H9 (cell line): ENCODE measurements at regions not wholly inside any gene's neighbourhood (a gene's known extent, or its start where the extent isn't known, plus 50 kb on each side); places are given as distances from the start of the nearest gene placed in this dataset.

Source experiments
- DNase-seq: peaks from one replicate; pipeline ENCODE4 v3.0.0-alpha.2; 2017
- H2AFZ ChIP-seq: one replicate; pipeline ENCODE4 v1.6.1; 2013; ENCODE audit warnings: mild to moderate bottlenecking, low read length, control low read depth, moderate library complexity
- H2AK5ac ChIP-seq: 2 replicates; pipeline ENCODE4 v1.6.1; 2013; ENCODE audit warnings: low read length, control low read depth, mixed read lengths; ENCODE audit not compliant: insufficient read length
- H2BK120ac ChIP-seq: one replicate; pipeline ENCODE4 v1.6.1; 2013; ENCODE audit warnings: low read depth, mild to moderate bottlenecking, low read length, control low read depth, inconsistent platforms; ENCODE audit not compliant: poor library complexity, severe bottlenecking
- H2BK12ac ChIP-seq: 2 replicates; pipeline ENCODE4 v1.6.1; 2013; ENCODE audit warnings: low read length, control low read depth, mixed read lengths, low read depth; ENCODE audit not compliant: insufficient read length
- H2BK15ac ChIP-seq: 2 replicates; pipeline ENCODE4 v1.6.1; 2013; ENCODE audit warnings: low read depth, low read length, control low read depth
- H2BK20ac ChIP-seq: one replicate; pipeline ENCODE4 v1.6.1; 2013; ENCODE audit warnings: low read depth, mild to moderate bottlenecking, low read length, control low read depth, inconsistent platforms; ENCODE audit not compliant: poor library complexity, severe bottlenecking
- H2BK5ac ChIP-seq: 2 replicates; pipeline ENCODE4 v1.6.1; 2013; ENCODE audit warnings: low read length, control low read depth, mixed read lengths; ENCODE audit not compliant: insufficient read length
- H3K14ac ChIP-seq: 2 replicates; pipeline ENCODE4 v1.6.1; 2013; ENCODE audit warnings: low read length, control low read depth; ENCODE audit not compliant: insufficient read depth
- H3K18ac ChIP-seq: 2 replicates; pipeline ENCODE4 v1.6.1; 2013; ENCODE audit warnings: low read depth, mild to moderate bottlenecking, mixed read lengths, low read length, control low read depth; ENCODE audit not compliant: insufficient read length
- H3K23ac ChIP-seq: 2 replicates; pipeline ENCODE4 v1.6.1; 2013; ENCODE audit warnings: low read length, control low read depth, mixed read lengths, low read depth; ENCODE audit not compliant: insufficient read length
- H3K23me2 ChIP-seq: 2 replicates; pipeline ENCODE4 v1.6.1; 2013; ENCODE audit warnings: low read depth, mild to moderate bottlenecking, mixed read lengths, low read length, control low read depth; ENCODE audit not compliant: insufficient read length, poor library complexity, severe bottlenecking
- H3K27ac ChIP-seq: 2 replicates; pipeline ENCODE4 v1.5.1; 2013; ENCODE audit warnings: low read length, control low read depth, mixed read lengths, low read depth; ENCODE audit not compliant: insufficient read length
- H3K27me3 ChIP-seq: 2 replicates; pipeline ENCODE4 v1.6.1; 2013; ENCODE audit warnings: low read length, control low read depth, inconsistent platforms; ENCODE audit not compliant: insufficient read depth
- H3K4ac ChIP-seq: 2 replicates; pipeline ENCODE4 v1.6.1; 2013; ENCODE audit warnings: low read depth, mild to moderate bottlenecking, control low read depth, inconsistent platforms, low read length, moderate library complexity
- H3K4me1 ChIP-seq: 2 replicates; pipeline ENCODE4 v1.6.1; 2013; ENCODE audit warnings: low read length, control low read depth, inconsistent platforms; ENCODE audit not compliant: insufficient read depth
- H3K4me2 ChIP-seq: 2 replicates; pipeline ENCODE4 v1.6.1; 2013; ENCODE audit warnings: low read length, control low read depth, mixed read lengths; ENCODE audit not compliant: insufficient read length, insufficient read depth
- H3K56ac ChIP-seq: 2 replicates; pipeline ENCODE4 v1.6.1; 2013; ENCODE audit warnings: low read depth, mild to moderate bottlenecking, mixed read lengths, low read length, control low read depth; ENCODE audit not compliant: insufficient read length
- H3K79me1 ChIP-seq: 2 replicates; pipeline ENCODE4 v1.6.1; 2013; ENCODE audit warnings: low read depth, mild to moderate bottlenecking, moderate library complexity, low read length, control low read depth, inconsistent platforms; ENCODE audit not compliant: insufficient read depth, poor library complexity, severe bottlenecking
- H3K79me2 ChIP-seq: 2 replicates; pipeline ENCODE4 v1.6.1; 2013; ENCODE audit warnings: low read length, control low read depth, inconsistent platforms; ENCODE audit not compliant: insufficient read depth
- H3K9ac ChIP-seq: 2 replicates; pipeline ENCODE4 v1.6.1; 2013; ENCODE audit warnings: low read length, control low read depth, mixed read lengths; ENCODE audit not compliant: insufficient read length; ENCODE audit errors: extremely low read depth
- H3K9me3 ChIP-seq: one replicate; pipeline ENCODE4 v1.6.1; 2013; ENCODE audit warnings: low read depth, low read length, inconsistent platforms; ENCODE audit not compliant: control insufficient read depth
- H3T11ph ChIP-seq: one replicate; pipeline ENCODE4 v1.6.1; 2013; ENCODE audit warnings: mild to moderate bottlenecking, low read length, control low read depth, inconsistent platforms
- H4K20me1 ChIP-seq: one replicate; pipeline ENCODE4 v1.6.1; 2013; ENCODE audit not compliant: control insufficient read depth, insufficient read length, insufficient read depth
- H4K5ac ChIP-seq: 2 replicates; pipeline ENCODE4 v1.6.1; 2013; ENCODE audit warnings: low read depth, mild to moderate bottlenecking, mixed read lengths, low read length, control low read depth; ENCODE audit not compliant: insufficient read length
- H4K8ac ChIP-seq: replicated peaks from 2 replicates; pipeline ENCODE4 v1.6.1; 2013; ENCODE audit warnings: low read length, control low read depth, mixed read lengths, low read depth; ENCODE audit not compliant: insufficient read length
- H4K91ac ChIP-seq: 2 replicates; pipeline ENCODE4 v1.6.1; 2013; ENCODE audit warnings: low read depth, mild to moderate bottlenecking, moderate library complexity, mixed read lengths, low read length, control low read depth; ENCODE audit not compliant: insufficient read length
- H3K27ac Mint-ChIP-seq, 3 experiments: 2 replicates in 2 of 3; 3 replicates in 1 of 3; pipeline ENCODE4 v1.8.0; 2020 to 2021; ENCODE audit warnings: mixed read lengths in 3 of 3, mild to moderate bottlenecking in 1 of 3, moderate library complexity in 1 of 3
- H3K27me3 Mint-ChIP-seq: 2 replicates; pipeline ENCODE4 v1.8.0; 2021; ENCODE audit warnings: low read depth, mild to moderate bottlenecking, moderate library complexity, mixed read lengths
- H3K36me3 Mint-ChIP-seq, 3 experiments: 2 replicates in 2 of 3; 3 replicates in 1 of 3; pipeline ENCODE4 v1.8.0; 2020 to 2021; ENCODE audit warnings: low read depth in 3 of 3, mixed read lengths in 3 of 3; ENCODE audit not compliant: insufficient read depth in 1 of 3
- H3K4me1 Mint-ChIP-seq, 2 experiments: 2 replicates each; pipeline ENCODE4 v1.8.0; 2020; ENCODE audit warnings: mixed read lengths in 2 of 2
- H3K4me3 Mint-ChIP-seq, 2 experiments: 2 replicates in 1 of 2; 3 replicates in 1 of 2; pipeline ENCODE4 v1.8.0; 2020 to 2021; ENCODE audit warnings: mild to moderate bottlenecking in 2 of 2, mixed read lengths in 2 of 2, moderate library complexity in 1 of 2
- H3K9me3 Mint-ChIP-seq, 2 experiments: 2 replicates in 1 of 2; 3 replicates in 1 of 2; pipeline ENCODE4 v1.8.0; 2020; ENCODE audit warnings: mild to moderate bottlenecking in 2 of 2, mixed read lengths in 2 of 2, moderate library complexity in 1 of 2
- WGBS: extraction: QIAGEN DNeasy Blood & Tissue Kit; methylation state at CpG from one replicate; pipeline ENCODE4 v1.1.7; 2013; ENCODE audit warnings: missing lambda C conversion rate, low lambda C conversion rate, mixed read lengths; ENCODE audit not compliant: insufficient read length; ENCODE audit errors: extremely low coverage; 5-methylcytosine and 5-hydroxymethylcytosine counted together
- TF ChIP-seq, protein P1 (sequence below): fragments of 200-600 bp; sonication (generic); conservative IDR thresholded peaks from 3 replicates; pipeline ENCODE4 v1.8.0; 2021; ENCODE audit warnings: antibody characterized with exemption, mild to moderate bottlenecking

DNA sequence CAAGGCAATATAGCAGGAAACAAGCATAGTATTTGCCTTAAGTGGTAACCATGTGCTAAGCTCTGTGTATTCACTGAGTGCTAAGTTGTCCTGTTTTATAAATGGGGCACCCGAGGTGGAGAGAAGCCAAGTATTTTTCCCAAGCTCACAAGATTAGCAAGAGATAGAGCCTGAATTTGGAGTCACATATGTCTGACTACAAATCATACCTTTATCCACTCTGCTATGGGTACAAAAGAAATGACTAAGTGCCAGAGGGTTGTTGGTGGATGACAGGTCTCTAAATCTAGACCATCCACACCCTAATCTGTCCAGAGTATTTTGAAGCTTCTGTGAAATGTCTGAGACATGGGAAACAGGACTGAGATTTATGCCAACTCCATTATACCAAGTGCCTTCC lies 182.1 kb upstream of the SEL1L start:
- H4K91ac ChIP-seq, result no peak overlapping the region
- TF ChIP-seq, protein P1, sequence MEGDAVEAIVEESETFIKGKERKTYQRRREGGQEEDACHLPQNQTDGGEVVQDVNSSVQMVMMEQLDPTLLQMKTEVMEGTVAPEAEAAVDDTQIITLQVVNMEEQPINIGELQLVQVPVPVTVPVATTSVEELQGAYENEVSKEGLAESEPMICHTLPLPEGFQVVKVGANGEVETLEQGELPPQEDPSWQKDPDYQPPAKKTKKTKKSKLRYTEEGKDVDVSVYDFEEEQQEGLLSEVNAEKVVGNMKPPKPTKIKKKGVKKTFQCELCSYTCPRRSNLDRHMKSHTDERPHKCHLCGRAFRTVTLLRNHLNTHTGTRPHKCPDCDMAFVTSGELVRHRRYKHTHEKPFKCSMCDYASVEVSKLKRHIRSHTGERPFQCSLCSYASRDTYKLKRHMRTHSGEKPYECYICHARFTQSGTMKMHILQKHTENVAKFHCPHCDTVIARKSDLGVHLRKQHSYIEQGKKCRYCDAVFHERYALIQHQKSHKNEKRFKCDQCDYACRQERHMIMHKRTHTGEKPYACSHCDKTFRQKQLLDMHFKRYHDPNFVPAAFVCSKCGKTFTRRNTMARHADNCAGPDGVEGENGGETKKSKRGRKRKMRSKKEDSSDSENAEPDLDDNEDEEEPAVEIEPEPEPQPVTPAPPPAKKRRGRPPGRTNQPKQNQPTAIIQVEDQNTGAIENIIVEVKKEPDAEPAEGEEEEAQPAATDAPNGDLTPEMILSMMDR, result no peak
- DNase-seq, result no peak
- no peak overlapping the region for H3K18ac ChIP-seq
- H4K5ac ChIP-seq, result no peak overlapping the region
- no peak overlapping the region for H2BK12ac ChIP-seq
- no peak overlapping the region for H3K9ac ChIP-seq
- H2AK5ac ChIP-seq, result no peak overlapping the region
- H3K4me1 Mint-ChIP-seq, result peaks cover 0 to 3% of the 10 kb centered on the region in 2 experiments; a peak in 1 of 4 replicates
- no peak overlapping the region for H3K4ac ChIP-seq
- H3K23me2 ChIP-seq, result no peaks in the 10 kb centered on the region
- H2AFZ ChIP-seq, result no peak overlapping the region
- H3K14ac ChIP-seq, result no peak overlapping the region
- no peaks in the 10 kb centered on the region for H3K27me3 Mint-ChIP-seq
- H3T11ph ChIP-seq, result no peak overlapping the region
- no peak overlapping the region for H3K4me3 Mint-ChIP-seq
- no peak overlapping the region for H2BK120ac ChIP-seq
- H3K79me1 ChIP-seq, result no peaks in the 10 kb centered on the region
- no peaks in the 10 kb centered on the region for H3K27me3 ChIP-seq
- H3K23ac ChIP-seq, result no peak overlapping the region
- no peak overlapping the region for H2BK20ac ChIP-seq
- H3K36me3 Mint-ChIP-seq, result peaks cover 0 to 3% (median 0%) of the 10 kb centered on the region in 3 experiments; a peak in 2 of 7 replicates
- no peaks in the 10 kb centered on the region for H4K20me1 ChIP-seq
- H3K4me1 ChIP-seq, result no peaks in the 10 kb centered on the region
- no peaks in the 10 kb centered on the region for H3K9me3 ChIP-seq
- H3K27ac ChIP-seq, result no peak overlapping the region
- peaks cover 0 to 4% of the 10 kb centered on the region in 2 experiments; a peak in 3 of 5 replicates for H3K9me3 Mint-ChIP-seq
- no peak overlapping the region for H3K56ac ChIP-seq
- H3K4me2 ChIP-seq, result no peak overlapping the region
- H4K8ac ChIP-seq, result no peak overlapping the region
- H3K79me2 ChIP-seq, result no peaks in the 10 kb centered on the region
- no CpG with 5 or more reads among the region's 1 CpG for WGBS
- H2BK15ac ChIP-seq, result no peak overlapping the region
- no peak overlapping the region for H2BK5ac ChIP-seq
- no peak overlapping the region for H3K27ac Mint-ChIP-seq
